ENCODE measurements at regions not wholly inside any gene's neighbourhood (a gene's known extent, or its start where the extent isn't known, plus 50 kb on each side); places are given as distances from the start of the nearest gene placed in this dataset.

- TF ChIP-seq EZH2 (IDR thresholded peaks at IDR 0.05) (no peak), POLR2AphosphoS5 (IDR thresholded peaks at IDR 0.05; ENCODE audit: borderline replicate concordance, low read depth, low read length) (no peak)
These were observed 350.0 kb upstream of the ARGLU1 start for GRCh38 chr13:106917673-106918556.

Data from SK-N-MC (cell line).